Fibroblast of lung (primary cell): ENCODE measurements at regions not wholly inside any gene's neighbourhood (a gene's known extent, or its start where the extent isn't known, plus 50 kb on each side); places are given as distances from the start of the nearest gene placed in this dataset.

Experiments
- DNase-seq, 2 donors: peaks; one replicate each; pipeline versions ENCODE4 v3.0.0 to v3.0.0-alpha.2; 2010; ENCODE audit warnings: low read depth in 2 of 2
- H2AFZ ChIP-seq: 2 replicates; pipeline ENCODE4 v1.5.1; 2012; ENCODE audit warnings: low read length, control low read depth, inconsistent platforms
- H3K27ac ChIP-seq: 2 replicates; pipeline ENCODE4 v1.5.1; 2011; ENCODE audit warnings: low read length, control low read depth; ENCODE audit not compliant: insufficient read depth
- H3K27me3 ChIP-seq: 2 replicates; pipeline ENCODE4 v1.5.1; 2011; ENCODE audit warnings: mild to moderate bottlenecking, low read length; ENCODE audit not compliant: control insufficient read depth, insufficient read depth
- H3K36me3 ChIP-seq: 2 replicates; pipeline ENCODE4 v1.5.1; 2011; ENCODE audit warnings: low read length; ENCODE audit not compliant: control insufficient read depth, insufficient read depth
- H3K4me1 ChIP-seq: 2 replicates; pipeline ENCODE4 v1.5.1; 2011; ENCODE audit warnings: low read length; ENCODE audit not compliant: control insufficient read depth, insufficient read depth; ENCODE audit errors: extremely low read depth
- H3K4me2 ChIP-seq: 2 replicates; pipeline ENCODE4 v1.5.1; 2011; ENCODE audit warnings: low read length, control low read depth; ENCODE audit not compliant: insufficient read depth; ENCODE audit errors: extremely low read depth
- H3K4me3 ChIP-seq, 4 experiments: fragments of 200-600 bp in 1 of 4; sonication (generic) in 1 of 4; replicated peaks in 1 of 4; 2 replicates each; pipeline ENCODE4 v1.5.1; 2011 to 2016; ENCODE audit warnings: low read length in 4 of 4, low read depth in 3 of 4, mild to moderate bottlenecking in 3 of 4, control low read depth in 2 of 4, inconsistent platforms in 1 of 4, mixed read lengths in 1 of 4; ENCODE audit not compliant: insufficient read depth in 1 of 4; ENCODE audit errors: control extremely low read depth in 1 of 4
- H3K79me2 ChIP-seq: 2 replicates; pipeline ENCODE4 v1.5.1; 2012; ENCODE audit warnings: mild to moderate bottlenecking, low read length, inconsistent platforms; ENCODE audit not compliant: control insufficient read depth, insufficient read depth
- H3K9ac ChIP-seq: 2 replicates; pipeline ENCODE4 v1.5.1; 2011; ENCODE audit warnings: mild to moderate bottlenecking, low read length, control low read depth; ENCODE audit not compliant: insufficient read depth
- H3K9me3 ChIP-seq: 2 replicates; pipeline ENCODE4 v1.5.1; 2012; ENCODE audit warnings: low read depth, low read length; ENCODE audit not compliant: control insufficient read depth, insufficient read depth
- H4K20me1 ChIP-seq: 2 replicates; pipeline ENCODE4 v1.5.1; 2011; ENCODE audit warnings: low read length; ENCODE audit not compliant: control insufficient read depth, insufficient read depth; ENCODE audit errors: extremely low read depth
- CTCF ChIP-seq, 2 donors: IDR thresholded peaks in 1 of 2; conservative IDR thresholded peaks in 1 of 2; 1 replicate in 1 of 2; 2 replicates in 1 of 2; pipeline ENCODE4 v1.5.1; 2011 to 2012; ENCODE audit warnings: low read length in 2 of 2, control low read depth in 1 of 2, inconsistent platforms in 1 of 2, low read depth in 1 of 2, mild to moderate bottlenecking in 1 of 2
- EZH2 ChIP-seq: IDR thresholded peaks from 2 replicates; pipeline ENCODE4 v1.5.1; 2012; ENCODE audit warnings: low read length, control low read depth, mild to moderate bottlenecking; ENCODE audit errors: missing control alignments

GRCh38 chrX:40253771-40254170 lies 156.0 kb upstream of the BCOR start:
- H3K4me3 ChIP-seq: no peak overlapping the region
- H3K36me3 ChIP-seq: no peaks in the 10 kb centered on the region
- H3K27me3 ChIP-seq: no peaks in the 10 kb centered on the region
- no peak overlapping the region for H3K9ac ChIP-seq
- H3K9me3 ChIP-seq: no peaks in the 10 kb centered on the region
- TF ChIP-seq CTCF (conservative IDR thresholded peaks at IDR 0.05 in 1 of 2, IDR thresholded peaks at IDR 0.05 in 1 of 2; ENCODE audit: low read depth in 1 of 2, low read length in 2 of 2): no peak
- TF ChIP-seq EZH2: no peak
- no peak overlapping the region for H3K4me2 ChIP-seq
- no peak overlapping the region for H3K27ac ChIP-seq
- H3K79me2 ChIP-seq: no peaks in the 10 kb centered on the region
- no peaks in the 10 kb centered on the region for H3K4me1 ChIP-seq
- H4K20me1 ChIP-seq: no peaks in the 10 kb centered on the region
- no peak for DNase-seq
- no peak overlapping the region for H2AFZ ChIP-seq

GRCh38 chrX:40249582-40249981 lies 151.8 kb upstream of the BCOR start:
- DNase-seq: no peak
- TF ChIP-seq CTCF (conservative IDR thresholded peaks at IDR 0.05 in 1 of 2, IDR thresholded peaks at IDR 0.05 in 1 of 2; ENCODE audit: low read depth in 1 of 2, low read length in 2 of 2): no peak
- no peak for TF ChIP-seq EZH2
- no peak overlapping the region for H3K4me2 ChIP-seq

GRCh38 chrX:40248822-40249221 lies 151.1 kb upstream of the BCOR start:
- TF ChIP-seq EZH2: no peak
- TF ChIP-seq CTCF (conservative IDR thresholded peaks at IDR 0.05 in 1 of 2, IDR thresholded peaks at IDR 0.05 in 1 of 2; ENCODE audit: low read depth in 1 of 2, low read length in 2 of 2): no peak
- no peak for DNase-seq

More at GRCh38 chrX:40249582-40249981, 151.8 kb upstream of the BCOR start:
- Histone ChIP-seq H2AFZ (no peak overlapping the region), H3K36me3 (no peaks in the 10 kb centered on the region), H3K27me3 (no peaks in the 10 kb centered on the region), H3K4me3 (no peak overlapping the region), H3K4me1 (peaks cover 4% of the 10 kb centered on the region), H3K27ac (no peak overlapping the region), H3K9ac (no peak overlapping the region), H4K20me1 (no peaks in the 10 kb centered on the region), H3K9me3 (no peaks in the 10 kb centered on the region), H3K79me2 (no peaks in the 10 kb centered on the region)

More at GRCh38 chrX:40248822-40249221, 151.1 kb upstream of the BCOR start:
- Histone ChIP-seq H2AFZ (no peak overlapping the region), H3K4me2 (no peak overlapping the region), H3K4me3 (no peak overlapping the region), H3K9me3 (no peaks in the 10 kb centered on the region), H3K9ac (no peak overlapping the region), H3K27ac (no peak overlapping the region), H4K20me1 (no peaks in the 10 kb centered on the region), H3K36me3 (no peaks in the 10 kb centered on the region), H3K79me2 (no peaks in the 10 kb centered on the region), H3K27me3 (no peaks in the 10 kb centered on the region), H3K4me1 (peaks cover 5% of the 10 kb centered on the region)
